ENCODE measurements at regions not wholly inside any gene's neighbourhood (a gene's known extent, or its start where the extent isn't known, plus 50 kb on each side); places are given as distances from the start of the nearest gene placed in this dataset.

DNA sequence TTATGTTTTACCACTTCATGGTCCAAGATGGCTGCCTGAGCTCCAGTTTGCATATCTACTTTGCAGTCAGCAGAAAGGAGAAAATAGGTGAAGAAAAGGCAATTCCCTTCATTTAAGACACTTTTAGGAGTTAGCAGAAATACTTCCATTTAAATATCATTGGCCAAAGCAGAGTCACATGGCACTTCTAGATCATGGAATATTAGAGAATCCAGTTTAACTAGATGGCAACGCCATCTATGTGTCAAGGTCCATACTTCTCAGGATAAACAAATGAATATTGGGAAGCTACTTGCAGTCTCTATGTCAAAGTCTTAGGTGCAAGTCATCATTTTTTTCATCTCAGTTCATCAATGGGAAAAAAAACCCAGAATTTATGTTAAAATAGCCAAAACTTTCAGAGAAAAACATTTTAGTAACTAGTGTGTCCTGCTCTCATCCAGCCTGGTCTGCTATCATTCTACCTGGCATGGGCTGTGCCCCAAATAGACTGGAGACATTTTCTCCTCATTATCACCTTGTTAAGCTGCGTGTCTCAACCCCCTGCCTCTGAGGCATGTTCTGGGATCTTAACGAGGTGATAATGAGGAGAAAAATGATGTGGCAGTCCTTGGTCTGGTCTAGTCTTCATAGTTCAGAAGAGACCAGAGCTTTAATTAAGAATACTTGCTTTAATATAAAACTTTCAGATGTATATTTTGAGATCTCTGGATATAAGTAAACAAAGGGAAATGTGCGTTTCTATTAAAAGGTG is 227.3 kb downstream of the TBX18 start:
- TF ChIP-seq, protein P1, sequence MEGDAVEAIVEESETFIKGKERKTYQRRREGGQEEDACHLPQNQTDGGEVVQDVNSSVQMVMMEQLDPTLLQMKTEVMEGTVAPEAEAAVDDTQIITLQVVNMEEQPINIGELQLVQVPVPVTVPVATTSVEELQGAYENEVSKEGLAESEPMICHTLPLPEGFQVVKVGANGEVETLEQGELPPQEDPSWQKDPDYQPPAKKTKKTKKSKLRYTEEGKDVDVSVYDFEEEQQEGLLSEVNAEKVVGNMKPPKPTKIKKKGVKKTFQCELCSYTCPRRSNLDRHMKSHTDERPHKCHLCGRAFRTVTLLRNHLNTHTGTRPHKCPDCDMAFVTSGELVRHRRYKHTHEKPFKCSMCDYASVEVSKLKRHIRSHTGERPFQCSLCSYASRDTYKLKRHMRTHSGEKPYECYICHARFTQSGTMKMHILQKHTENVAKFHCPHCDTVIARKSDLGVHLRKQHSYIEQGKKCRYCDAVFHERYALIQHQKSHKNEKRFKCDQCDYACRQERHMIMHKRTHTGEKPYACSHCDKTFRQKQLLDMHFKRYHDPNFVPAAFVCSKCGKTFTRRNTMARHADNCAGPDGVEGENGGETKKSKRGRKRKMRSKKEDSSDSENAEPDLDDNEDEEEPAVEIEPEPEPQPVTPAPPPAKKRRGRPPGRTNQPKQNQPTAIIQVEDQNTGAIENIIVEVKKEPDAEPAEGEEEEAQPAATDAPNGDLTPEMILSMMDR (IDR thresholded peaks at IDR 0.05): no peak
- intact Hi-C loops (cut with micrococcal nuclease): no loop called here
- H3K9me3 Mint-ChIP-seq: peaks cover 1% of the 10 kb centered on the region
- no peaks in the 10 kb centered on the region for H3K4me1 Mint-ChIP-seq (ENCODE audit: low read depth)
- no peak for DNase-seq
- H3K36me3 Mint-ChIP-seq (ENCODE audit: low read depth): no peaks in the 10 kb centered on the region
- ChIA-PET POLR2A (no interaction called here), CTCF (no interaction called here)
- no peak for ATAC-seq
- H3K4me3 Mint-ChIP-seq: no peak overlapping the region
- H3K27me3 Mint-ChIP-seq: no peaks in the 10 kb centered on the region
- H3K27ac Mint-ChIP-seq: no peak overlapping the region

GRCh38 chr6:84528201-84528600 is 236.2 kb downstream of the TBX18 start:
- ATAC-seq (no peak), DNase-seq (no peak)
- H3K27me3 Mint-ChIP-seq: no peaks in the 10 kb centered on the region
- no peak overlapping the region for H3K4me3 Mint-ChIP-seq
- peaks cover 3% of the 10 kb centered on the region for H3K9me3 Mint-ChIP-seq
- intact Hi-C loops (cut with micrococcal nuclease): no loop called here
- H3K4me1 Mint-ChIP-seq (ENCODE audit: low read depth): no peaks in the 10 kb centered on the region
- no peaks in the 10 kb centered on the region for H3K36me3 Mint-ChIP-seq (ENCODE audit: low read depth)
- CTCF ChIA-PET: no interaction called here
- POLR2A ChIA-PET: no interaction called here
- TF ChIP-seq, protein P1 (IDR thresholded peaks at IDR 0.05): no peak
- H3K27ac Mint-ChIP-seq: no peak overlapping the region

GRCh38 chr6:84526631-84527030 is 237.8 kb downstream of the TBX18 start:
- ATAC-seq (no peak), DNase-seq (no peak)
- Mint-ChIP-seq H3K27ac (no peak overlapping the region), H3K4me3 (no peak overlapping the region), H3K9me3 (peaks cover 1% of the 10 kb centered on the region), H3K4me1 (ENCODE audit: low read depth) (no peaks in the 10 kb centered on the region), H3K36me3 (ENCODE audit: low read depth) (no peaks in the 10 kb centered on the region), H3K27me3 (no peaks in the 10 kb centered on the region)
- POLR2A ChIA-PET: no interaction called here
- CTCF ChIA-PET: no interaction called here
- TF ChIP-seq, protein P1 (IDR thresholded peaks at IDR 0.05): no peak
- intact Hi-C loops (cut with micrococcal nuclease): no loop called here

DNA sequence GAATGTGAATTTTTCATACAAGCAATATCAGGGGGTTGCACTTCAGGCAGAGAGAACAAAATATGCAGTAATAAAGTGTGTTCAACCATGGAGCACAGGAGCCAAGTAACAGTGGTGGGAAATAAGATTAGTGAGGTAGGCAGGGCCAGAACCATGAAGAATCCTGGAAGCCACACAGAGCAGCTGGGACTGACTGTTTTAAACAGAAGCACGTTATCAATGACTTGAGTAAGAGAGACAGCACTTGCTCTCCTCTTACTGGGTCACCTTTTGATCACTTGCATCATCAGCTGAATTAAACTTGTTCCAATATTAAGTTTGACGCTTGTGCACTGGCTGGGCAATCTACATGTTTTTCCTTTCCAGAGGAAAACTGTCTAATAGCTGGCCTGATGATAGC is 238.5 kb downstream of the TBX18 start:
- Mint-ChIP-seq H3K4me1 (ENCODE audit: low read depth) (no peaks in the 10 kb centered on the region), H3K4me3 (no peak overlapping the region), H3K36me3 (ENCODE audit: low read depth) (no peaks in the 10 kb centered on the region), H3K27ac (no peak overlapping the region), H3K9me3 (no peaks in the 10 kb centered on the region), H3K27me3 (no peaks in the 10 kb centered on the region)
- ChIA-PET CTCF (no interaction called here), POLR2A (interaction anchor here (0.7 kb wide), 1 partner anchor 99 kb away, joined by 3 read pairs; no protein-coding TSS in a partner anchor)
- TF ChIP-seq, protein P1 (IDR thresholded peaks at IDR 0.05): no peak
- DNase-seq: no peak
- intact Hi-C loops (cut with micrococcal nuclease): no loop called here
- ATAC-seq: no peak

GRCh38 chr6:84524636-84525035 is 239.8 kb downstream of the TBX18 start:
- DNase-seq: no peak
- H3K27ac Mint-ChIP-seq: no peak overlapping the region
- no peaks in the 10 kb centered on the region for H3K4me1 Mint-ChIP-seq (ENCODE audit: low read depth)
- H3K4me3 Mint-ChIP-seq: no peak overlapping the region
- no peaks in the 10 kb centered on the region for H3K36me3 Mint-ChIP-seq (ENCODE audit: low read depth)
- CTCF ChIA-PET: no interaction called here
- no peak for ATAC-seq
- POLR2A ChIA-PET: no interaction called here
- intact Hi-C loops (cut with micrococcal nuclease): no loop called here
- no peaks in the 10 kb centered on the region for H3K27me3 Mint-ChIP-seq
- TF ChIP-seq, protein P1 (IDR thresholded peaks at IDR 0.05): no peak
- H3K9me3 Mint-ChIP-seq: no peaks in the 10 kb centered on the region
